ENCODE measurements at regions not wholly inside any gene's neighbourhood (a gene's known extent, or its start where the extent isn't known, plus 50 kb on each side); places are given as distances from the start of the nearest gene placed in this dataset.
"Not testable (repeated sequence)": the region's sequence is repeated elsewhere in the genome, so short reads cannot be mapped to it uniquely, and the experiment has no call there.

DNA sequence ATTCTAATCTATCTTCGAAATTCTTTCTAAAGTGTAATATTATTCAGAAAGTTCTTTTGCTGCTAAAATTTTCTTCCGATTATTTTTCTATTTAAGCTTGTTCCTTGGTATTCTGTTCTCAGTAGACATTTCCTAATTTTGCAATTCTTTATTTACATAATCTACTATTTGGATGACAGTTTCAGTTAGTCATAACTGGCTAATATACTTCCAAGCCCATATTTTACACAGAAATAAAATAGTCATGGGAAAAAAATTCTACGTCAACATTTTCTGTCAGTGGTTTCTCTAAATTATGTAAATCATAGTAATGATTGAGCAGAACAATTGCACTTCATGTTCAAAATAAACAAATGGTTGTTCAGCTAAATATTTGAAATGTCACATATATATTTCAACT is 178.0 kb upstream of the ANKRD50 start:
- DNase-seq (ENCODE audit: low read depth) = no peak

DNA sequence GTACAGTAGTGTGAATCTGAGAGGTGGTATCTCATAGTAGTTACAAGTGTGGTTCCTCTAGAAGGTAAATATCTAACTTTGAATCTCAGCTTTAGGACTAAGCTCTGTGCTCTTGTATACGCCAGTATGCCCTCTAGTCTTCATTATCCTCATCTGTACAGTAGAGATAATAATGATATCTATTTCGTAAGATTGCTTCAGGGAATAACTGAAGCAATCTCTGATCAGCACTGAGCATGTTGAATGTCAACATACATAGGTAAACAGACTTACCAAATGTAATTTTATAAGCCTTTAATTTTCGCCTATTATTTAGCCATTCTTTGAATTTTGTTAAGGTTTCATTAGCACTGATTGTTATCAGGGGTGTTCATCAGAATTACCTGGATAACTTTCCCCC is 175.2 kb upstream of the ANKRD50 start:
- no peak for DNase-seq (ENCODE audit: low read depth)

DNA sequence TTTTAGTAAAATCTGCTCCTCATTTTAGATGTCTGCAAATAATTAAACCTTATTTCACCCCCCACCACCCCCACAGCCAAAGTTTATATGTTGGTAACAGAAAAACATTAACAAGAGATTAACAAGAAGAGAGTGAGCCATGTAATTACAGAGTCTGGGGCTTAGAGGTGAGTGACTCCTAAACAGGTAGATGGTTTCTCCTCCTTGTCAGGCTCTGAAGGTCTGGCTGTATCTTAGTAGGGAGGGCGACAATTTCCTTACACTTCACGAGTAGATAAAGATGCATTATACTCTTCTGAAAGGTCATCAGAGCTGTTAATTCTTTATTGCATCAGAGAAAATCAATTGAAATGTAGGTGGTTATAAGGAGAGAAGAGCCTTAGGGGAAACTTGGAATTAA is 171.8 kb upstream of the ANKRD50 start:
- no peak for DNase-seq (ENCODE audit: low read depth)

DNA sequence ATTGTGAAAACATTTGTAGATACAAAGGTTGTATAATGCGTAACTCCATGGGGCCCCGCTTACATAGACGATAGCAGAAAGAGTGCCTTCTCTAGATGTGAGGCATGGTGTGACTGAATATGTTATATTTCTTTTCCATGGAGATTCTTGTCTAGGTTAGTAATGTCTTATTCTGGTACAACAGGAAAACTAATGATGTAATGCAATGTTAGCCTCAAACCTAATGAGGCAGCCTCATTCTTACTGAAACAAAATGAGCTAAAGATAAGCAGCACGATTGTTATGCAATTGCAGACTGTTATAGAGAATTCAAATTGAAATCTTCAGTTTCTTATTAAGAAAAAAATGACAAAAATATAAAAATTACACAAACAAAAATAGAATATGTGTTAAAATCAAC is 171.1 kb upstream of the ANKRD50 start:
- no peak for DNase-seq (ENCODE audit: low read depth)

DNA sequence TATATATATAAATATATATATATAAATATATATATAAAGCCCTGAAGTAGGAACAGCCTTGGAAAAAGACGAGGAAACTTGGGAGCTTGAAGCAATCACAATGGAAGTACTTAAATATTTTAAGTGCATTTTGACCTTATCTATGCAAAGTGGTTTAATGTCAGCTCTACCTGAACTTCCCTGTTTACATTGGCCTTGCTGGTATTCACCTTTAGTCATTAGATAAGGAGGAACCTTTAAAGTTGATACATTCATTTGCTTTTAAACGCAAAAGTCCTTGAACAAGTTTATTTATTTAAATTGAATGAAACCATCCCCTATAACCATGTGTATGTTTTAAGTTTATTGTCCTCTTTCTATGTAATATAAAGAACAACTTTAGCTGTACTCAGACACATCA is 166.7 kb upstream of the ANKRD50 start:
- DNase-seq (ENCODE audit: low read depth) = no peak

DNA sequence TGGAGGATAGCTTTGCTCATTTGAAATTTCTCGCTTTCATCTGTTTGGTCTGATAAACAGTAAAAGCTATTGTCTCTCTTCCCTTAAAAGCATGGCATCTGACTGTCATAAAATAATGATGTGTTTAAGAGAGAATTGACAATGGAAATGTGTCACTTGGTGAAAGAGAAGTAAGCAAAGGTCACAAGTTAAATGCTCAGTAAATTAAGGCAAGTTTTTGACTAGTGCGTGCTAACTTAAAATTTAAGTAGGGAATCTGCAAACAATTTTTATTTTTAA is 161.6 kb upstream of the ANKRD50 start:
- DNase-seq (ENCODE audit: low read depth) = no peak

DNA sequence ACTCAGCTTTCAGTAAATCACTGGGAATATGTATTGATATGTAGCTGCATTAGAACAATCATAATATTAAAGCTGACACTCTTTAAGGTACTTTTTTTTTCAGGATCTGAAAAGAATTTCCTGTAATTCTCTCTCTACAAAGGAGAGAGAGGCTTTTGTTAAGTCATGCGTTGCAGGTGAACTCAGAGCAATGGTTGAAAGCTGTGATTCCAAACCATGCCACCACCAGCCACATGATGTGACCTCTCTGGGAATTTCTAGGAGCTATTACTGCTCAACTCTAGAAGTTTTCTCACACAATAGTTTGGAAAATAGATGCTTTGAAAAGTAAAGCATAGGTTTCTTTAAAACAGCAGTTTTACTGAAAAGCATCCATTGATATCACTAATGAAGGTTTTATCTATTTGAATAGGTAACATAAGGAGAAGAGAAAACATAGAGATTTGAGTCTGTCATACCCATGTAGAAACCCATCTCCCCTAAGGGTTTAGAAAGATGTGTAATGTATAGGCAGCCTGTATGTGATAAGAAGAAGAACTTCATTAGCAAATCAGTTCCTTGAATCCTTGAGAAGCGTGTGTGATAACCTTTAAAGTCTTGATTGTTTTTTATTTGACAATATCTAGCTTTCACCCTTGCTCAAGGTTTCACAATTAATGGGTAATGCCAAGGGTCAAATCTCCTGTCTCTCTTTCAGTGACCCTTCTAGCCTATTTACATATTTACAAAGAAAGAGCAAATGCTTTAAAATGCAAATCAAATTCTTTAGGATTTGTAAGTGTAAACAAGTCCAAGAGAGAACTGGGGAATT is 161.0 kb upstream of the ANKRD50 start:
- DNase-seq (ENCODE audit: low read depth) = no peak

DNA sequence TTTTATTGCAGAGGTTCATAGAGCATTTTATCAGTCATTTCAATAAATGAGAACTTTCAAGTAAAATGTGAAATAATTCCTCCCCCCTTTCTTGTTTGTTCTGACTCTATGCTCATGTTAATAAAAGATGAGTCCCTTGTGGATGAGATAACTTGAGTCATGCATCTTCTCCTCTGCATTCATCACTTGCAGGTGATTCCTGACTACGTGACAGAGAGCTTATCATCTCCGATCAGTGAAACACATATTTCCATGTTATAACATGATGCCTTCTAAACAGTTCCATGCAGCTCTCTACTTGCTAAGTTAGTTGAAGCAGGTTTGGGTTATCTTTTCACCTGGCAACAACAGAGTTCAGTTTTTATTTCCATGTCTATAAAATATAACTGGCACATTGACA is 160.1 kb upstream of the ANKRD50 start:
- DNase-seq (ENCODE audit: low read depth) = no peak

DNA sequence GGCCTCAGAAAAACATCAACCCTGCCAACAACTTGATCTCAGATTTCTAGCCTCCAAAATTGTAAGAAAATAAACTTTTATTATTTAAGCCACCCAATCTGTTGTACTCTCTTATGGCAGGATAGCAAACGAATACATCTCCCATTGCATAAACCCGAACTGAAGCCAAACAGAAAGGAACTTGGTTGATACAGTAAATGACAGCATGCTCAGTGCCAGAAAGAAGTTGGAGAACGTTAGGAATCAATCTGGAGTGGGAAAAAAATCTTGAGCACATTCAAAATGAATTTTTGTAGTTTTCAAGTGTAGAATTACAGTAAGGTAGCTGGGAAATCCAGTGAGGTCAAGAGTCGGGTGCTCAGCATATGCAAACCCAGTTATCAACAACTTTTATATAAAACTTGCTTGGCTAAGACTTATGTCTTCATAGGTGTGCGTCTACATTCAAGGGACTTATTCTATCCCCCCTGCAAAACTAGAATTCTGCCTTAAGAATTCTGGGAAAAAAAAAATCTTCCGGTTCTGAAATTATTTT is 157.5 kb upstream of the ANKRD50 start:
- DNase-seq (ENCODE audit: low read depth) = no peak

DNA sequence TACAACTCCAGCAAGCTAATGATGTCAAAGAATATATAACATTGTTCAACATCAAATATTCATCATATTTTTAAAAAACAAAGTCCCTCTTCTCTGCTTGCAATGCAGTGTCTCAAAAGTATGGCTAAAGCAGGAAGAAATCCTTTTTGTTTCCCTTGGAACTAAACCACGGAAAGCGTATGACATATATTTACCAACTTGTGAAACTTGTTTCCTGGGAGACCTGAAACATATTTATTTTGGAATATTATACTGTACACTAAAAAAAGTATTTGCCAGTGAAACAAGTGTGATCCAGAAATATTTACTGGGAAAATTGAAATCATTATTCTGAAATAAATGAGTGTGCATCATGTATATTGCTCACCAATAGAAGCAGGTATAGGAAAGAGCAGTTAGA is 156.0 kb upstream of the ANKRD50 start:
- no peak for DNase-seq (ENCODE audit: low read depth)

DNA sequence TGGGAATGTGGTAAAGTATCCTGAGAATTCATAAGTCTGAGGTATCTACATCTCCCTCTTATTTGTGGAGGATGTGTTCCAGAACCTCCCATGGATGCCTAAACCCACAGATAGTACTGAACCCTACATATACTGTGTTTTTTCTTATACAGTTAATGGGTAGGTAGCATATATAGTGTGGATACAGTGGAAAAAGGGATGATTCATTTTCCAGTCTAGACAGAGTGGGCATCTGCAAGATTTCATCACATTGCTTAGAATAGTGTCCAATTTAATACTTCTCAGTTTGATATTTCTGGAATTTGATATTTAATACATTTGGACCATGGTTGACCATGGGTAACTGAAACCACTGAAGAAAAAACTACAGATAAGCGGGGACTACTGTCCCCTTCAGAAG is 155.0 kb upstream of the ANKRD50 start:
- no peak for DNase-seq (ENCODE audit: low read depth)

DNA sequence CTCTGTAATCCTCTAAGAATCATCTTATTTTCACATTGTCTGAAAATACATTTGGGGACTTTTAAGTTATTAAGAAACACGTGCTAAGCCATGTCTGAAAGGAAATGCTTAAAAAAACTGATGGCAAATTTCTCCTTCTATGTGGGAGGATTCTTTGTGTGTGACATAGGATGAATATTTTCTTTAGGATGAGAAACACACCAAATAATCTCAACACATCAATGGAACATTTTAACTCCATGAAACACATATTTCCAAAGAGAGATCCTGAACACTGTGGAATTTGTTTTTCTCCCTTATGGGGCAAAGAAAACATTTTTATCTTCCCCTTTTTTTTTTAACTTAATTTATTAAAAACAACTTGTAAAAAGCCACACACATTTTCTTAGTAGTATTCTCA is 153.8 kb upstream of the ANKRD50 start:
- DNase-seq (ENCODE audit: low read depth) = no peak

DNA sequence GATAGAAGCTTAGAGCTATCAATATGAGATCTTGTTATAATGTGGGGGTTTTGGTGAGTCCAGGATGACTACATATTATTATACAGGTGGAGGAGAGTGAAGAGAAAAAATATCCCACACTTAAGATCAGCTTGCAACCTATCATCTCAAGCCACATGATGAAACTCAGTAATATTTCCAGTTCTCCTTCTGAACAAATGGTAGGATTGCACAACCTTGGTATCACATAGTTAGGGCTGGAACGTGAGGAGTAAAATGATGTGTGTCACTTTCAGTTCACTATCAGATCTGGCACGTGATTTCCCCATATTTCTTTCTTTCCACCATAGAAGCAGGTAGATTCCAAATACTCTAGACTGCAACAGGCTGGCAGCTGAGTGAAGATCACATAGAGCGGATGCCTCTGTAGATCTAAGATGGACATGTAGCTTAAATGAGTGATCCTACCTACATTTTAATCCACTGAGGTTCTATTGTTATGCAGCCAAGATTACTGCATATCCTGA is 150.6 kb upstream of the ANKRD50 start:
- no peak for DNase-seq (ENCODE audit: low read depth)

DNA sequence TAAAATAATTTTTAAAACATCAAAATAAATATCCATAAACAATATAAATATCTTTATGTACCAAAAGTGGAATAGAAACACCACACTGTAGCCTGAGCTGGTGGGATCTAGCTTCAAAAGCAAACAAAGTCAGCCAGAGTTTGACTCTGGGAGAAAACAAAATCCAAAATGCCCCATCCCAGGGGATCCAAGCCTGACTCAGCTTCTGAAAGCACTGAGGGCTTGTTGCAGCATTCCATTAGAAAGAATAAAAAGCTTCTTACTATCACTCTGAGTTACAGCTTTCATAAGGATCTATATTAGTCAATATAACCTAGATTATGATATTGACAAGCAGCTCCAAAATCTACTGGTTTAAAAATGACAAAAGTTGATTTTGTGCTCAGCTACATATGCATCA is 149.7 kb upstream of the ANKRD50 start:
- no peak for DNase-seq (ENCODE audit: low read depth)

DNA sequence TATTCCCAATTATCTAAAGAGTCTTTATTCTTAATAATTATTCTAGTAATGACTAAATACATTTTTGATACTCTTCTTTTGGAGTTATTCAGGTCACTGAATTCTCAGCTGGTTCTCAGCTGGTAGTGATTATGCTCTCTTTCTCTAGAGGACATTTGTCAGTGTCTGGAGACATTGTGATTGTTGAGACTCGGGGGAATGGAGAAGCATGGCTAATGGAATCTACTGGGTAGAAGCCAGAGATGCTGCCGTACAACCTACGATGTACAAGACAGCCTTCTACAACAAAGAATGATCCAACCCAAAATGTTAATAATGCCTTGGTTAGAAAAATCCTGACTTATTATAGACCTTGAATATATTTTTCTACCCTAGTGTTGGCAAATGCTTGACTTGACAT is 149.2 kb upstream of the ANKRD50 start:
- DNase-seq (ENCODE audit: low read depth) = no peak

DNA sequence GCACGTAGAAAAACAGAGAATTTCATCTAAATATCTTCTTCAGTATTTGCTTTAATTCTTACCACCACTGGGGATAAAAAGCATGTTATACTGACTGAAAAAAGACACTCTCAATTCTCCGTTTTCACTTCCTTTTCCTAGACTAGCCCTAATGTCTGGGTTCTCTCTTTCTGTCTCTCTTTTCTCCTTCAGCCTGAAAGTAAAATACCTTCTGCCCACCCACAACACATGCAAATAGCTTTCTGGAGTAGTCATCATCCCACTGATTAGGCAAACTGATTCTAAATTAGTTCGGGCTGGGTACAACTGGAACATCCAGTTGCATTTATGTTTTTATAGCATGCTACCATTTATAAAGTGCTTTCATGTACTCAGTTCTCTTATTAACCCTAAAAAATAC is 142.4 kb upstream of the ANKRD50 start:
- DNase-seq (ENCODE audit: low read depth) = no peak

DNA sequence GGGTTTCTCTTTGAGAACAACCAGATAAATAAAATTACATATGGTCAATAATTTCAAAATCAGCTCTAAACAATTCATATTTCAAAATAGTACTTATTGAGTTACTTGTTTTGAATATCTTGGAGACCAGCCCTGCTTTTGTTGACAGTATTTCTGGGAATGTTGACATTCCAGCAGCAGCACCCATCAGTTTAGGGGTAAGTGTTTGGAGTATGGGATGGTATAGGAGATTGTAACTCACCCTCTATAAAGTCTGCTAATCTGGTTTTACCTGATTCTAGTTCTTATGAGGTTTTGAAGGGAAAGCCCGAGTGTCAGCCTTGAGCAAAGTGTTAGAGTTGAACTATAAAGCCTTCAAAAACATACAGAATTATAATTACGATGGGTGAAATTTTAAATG is 139.2 kb upstream of the ANKRD50 start:
- DNase-seq (ENCODE audit: low read depth) = no peak

DNA sequence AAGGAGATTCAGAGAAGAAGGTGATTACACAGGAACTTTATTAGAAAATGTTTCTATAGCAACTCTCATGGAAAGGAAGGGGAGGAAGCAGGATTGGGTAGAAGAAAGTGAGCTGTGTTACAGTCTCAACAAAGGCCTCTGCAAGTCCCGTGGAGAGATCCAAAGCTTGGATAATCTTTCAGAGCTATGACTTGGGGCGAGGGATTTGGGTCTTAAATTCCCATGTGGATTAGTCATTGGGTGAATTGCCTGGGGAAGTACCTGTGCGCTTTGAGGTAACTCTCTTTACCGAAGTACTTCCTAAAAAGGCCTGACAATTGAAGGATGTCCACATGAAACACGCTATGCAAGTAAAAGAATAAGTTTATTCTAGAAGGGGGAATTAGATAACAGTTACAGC is 133.8 kb upstream of the ANKRD50 start:
- DNase-seq (ENCODE audit: low read depth) = no peak

DNA sequence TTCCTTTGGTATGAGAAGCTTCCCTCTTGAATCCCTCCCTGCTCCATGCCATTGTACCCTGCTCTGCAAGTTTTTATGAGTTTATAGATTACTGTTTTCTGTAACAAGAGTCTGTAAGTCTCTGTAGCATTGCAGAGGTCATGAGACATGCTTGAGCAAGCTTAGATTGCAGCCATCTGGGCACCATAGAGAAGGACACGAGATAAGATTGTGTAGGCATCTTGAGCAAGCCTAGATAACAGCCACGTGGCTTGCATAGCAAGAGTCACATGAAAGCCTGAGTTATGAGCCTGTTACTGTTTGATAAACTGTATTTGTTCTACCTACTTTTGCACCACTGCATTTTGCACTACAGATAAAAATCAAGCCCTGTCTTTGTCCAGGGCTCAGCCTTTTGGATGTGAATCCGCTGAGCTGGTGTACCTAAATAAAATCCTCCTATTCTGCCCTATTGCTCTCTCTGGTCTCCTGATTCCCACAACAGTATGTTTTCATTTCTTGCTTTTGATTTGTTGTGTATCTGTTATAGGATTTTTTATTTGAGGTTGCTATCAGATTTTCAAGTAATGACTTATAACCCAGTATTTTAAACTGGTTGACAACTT is 127.4 kb upstream of the ANKRD50 start:
- no peak for DNase-seq (ENCODE audit: low read depth)

DNA sequence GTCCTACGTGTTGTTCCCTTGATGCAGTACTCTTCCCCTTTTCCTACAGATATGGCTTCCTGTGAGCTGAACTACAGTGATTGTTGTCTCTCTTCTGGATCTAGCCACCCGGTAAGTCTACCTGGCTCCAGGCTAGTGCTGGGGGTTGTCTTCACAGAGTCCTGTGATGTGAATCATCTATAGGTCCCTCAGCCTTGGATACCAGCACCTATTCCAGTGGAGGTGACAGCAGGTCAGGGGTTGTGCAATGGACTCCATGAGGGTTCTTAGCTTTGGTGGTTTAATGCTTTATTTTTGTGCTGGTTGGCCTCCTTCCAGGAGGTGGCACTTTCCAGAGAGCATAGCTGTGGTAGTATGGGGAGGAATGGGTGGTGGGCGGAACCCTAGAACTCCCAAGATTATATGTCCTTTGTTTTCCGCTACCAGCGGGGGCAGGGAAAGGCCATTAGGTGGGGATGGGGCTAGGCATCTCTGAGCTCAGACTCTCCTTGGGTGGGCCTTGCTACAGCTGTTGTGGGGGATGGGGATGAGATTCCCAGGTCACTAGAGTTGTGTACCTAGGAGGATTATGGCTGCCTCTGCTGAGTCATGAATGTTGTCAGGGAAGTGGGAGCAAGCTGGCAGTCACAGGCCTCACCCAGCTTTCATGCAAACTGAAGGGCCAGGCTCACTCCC is 121.4 kb upstream of the ANKRD50 start:
- no peak for DNase-seq (ENCODE audit: low read depth)

DNA sequence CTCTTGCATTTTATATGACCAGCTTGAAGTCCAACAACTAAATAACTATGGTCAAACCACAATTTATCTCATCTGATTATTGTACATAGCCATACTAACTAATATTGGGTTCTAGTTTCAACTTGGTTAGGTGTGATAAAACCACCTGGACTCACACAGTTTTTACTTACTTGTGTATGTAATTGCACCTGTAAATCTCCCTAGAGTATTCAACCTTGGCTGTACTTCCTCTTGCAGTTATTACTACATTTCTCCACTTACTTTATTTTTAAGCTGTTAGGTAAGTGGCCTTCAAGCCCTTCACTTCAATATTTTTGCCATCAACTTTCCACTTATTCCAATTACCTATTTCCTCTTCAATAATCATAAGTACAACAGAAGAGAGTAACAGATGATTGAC is 115.8 kb upstream of the ANKRD50 start:
- no peak for DNase-seq (ENCODE audit: low read depth)

DNA sequence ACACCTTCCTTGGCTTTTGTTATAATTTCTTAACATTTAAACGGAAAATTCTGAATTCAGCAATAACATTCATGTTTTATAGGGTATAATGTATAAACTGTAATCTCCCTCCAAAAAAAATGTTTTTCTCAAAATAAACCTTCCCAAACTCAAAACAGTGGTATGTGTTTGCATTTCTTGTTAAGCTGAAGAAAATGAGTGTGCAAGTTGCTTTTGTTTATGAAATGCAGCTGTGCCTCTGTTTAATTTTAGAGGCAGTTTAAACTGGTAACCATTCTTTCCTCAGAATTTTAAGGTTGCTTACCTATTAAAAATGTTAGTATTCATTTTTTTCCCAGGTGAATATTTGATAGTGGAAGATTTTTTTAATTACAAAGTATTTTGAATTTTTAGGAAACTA is 105.0 kb upstream of the ANKRD50 start:
- DNase-seq (ENCODE audit: low read depth) = no peak

DNA sequence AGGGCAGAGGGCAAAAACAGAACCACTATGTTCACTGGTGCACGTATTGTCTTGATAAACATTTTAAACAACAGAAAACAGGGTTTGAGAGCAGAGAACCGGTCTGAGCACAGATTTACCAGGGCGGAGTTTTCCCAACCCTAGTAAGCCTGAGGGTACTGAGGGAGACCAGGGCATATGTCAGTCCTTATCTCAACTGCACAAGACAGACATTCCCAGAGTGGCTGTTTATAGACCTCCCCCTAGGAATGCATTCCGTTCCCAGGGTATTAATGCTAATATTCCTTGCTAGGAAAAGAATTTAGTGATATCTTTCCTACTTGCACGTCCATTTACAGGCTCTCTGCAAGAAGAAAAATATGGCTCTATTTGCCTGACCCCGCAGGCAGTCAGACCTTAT is 99.7 kb upstream of the ANKRD50 start:
- not testable (repeated sequence) for DNase-seq (ENCODE audit: low read depth)
